ENCODE measurements at regions not wholly inside any gene's neighbourhood (a gene's known extent, or its start where the extent isn't known, plus 50 kb on each side); places are given as distances from the start of the nearest gene placed in this dataset.

DNA sequence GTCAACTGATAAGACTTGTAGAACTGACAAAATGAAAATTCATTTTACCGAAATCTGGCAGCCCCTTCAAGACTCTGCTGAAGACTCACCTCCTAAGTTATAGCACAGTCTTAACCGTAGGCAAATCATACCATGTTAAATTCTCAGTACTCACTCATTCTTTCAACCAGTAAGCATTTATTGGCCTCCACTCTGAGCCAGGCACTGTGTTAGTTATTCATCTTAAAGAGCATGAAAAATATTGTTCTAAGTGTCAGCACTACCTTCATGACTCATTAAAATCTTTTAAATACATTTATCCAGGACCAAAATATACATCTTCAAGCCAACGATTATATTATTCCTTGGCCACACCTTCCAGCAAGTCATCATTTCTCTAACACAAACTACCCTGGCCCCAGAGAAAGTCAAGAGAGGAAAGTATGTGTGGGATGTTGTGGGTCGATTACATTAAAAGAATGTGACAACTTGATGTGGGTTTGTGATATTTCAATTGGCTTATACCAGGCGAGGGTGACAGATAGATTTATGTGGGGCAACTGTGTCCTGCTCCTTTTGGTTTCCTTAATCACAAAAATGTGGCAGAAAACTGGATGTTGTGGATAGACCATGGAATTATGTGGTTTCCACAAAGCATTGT, 55.0 kb downstream of the TMEM30B start:
- no peak for DNase-seq
- Histone ChIP-seq H3K27me3 (ENCODE audit: insufficient read depth, low read depth, severe bottlenecking) (no peaks in the 10 kb centered on the region), H3K36me3 (no peaks in the 10 kb centered on the region), H3K9me3 (ENCODE audit: severe bottlenecking) (no peaks in the 10 kb centered on the region), H3K4me3 (ENCODE audit: low read depth, low read length) (no peak overlapping the region), H3K27ac (no peak overlapping the region)
- TF ChIP-seq, protein P1, sequence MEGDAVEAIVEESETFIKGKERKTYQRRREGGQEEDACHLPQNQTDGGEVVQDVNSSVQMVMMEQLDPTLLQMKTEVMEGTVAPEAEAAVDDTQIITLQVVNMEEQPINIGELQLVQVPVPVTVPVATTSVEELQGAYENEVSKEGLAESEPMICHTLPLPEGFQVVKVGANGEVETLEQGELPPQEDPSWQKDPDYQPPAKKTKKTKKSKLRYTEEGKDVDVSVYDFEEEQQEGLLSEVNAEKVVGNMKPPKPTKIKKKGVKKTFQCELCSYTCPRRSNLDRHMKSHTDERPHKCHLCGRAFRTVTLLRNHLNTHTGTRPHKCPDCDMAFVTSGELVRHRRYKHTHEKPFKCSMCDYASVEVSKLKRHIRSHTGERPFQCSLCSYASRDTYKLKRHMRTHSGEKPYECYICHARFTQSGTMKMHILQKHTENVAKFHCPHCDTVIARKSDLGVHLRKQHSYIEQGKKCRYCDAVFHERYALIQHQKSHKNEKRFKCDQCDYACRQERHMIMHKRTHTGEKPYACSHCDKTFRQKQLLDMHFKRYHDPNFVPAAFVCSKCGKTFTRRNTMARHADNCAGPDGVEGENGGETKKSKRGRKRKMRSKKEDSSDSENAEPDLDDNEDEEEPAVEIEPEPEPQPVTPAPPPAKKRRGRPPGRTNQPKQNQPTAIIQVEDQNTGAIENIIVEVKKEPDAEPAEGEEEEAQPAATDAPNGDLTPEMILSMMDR (IDR thresholded peaks at IDR 0.05; ENCODE audit: low read depth, low read length): no peak

DNA sequence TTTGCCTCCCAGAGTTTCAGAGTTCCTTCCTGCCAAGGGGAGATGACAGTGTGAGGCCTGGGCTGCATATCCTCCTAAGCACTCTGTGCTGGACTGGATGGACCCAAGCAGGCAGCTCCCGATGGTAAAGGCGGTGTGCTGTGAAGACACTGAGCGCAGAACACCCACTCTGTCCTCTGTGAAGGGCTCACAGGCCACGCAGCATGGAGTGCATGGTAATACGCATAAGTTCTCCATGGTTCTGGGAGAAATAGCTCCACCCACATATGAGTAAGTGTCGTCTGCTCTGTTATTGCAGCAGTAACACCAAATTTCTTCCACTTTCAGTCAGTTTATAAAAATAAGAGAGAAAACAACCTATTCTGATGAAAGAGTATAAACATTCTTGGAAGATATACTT, 55.8 kb downstream of the TMEM30B start:
- Histone ChIP-seq H3K36me3 (no peaks in the 10 kb centered on the region), H3K27ac (no peak overlapping the region), H3K27me3 (ENCODE audit: insufficient read depth, low read depth, severe bottlenecking) (no peaks in the 10 kb centered on the region), H3K4me3 (ENCODE audit: low read depth, low read length) (no peak overlapping the region), H3K9me3 (ENCODE audit: severe bottlenecking) (no peaks in the 10 kb centered on the region)
- TF ChIP-seq, protein P1 (IDR thresholded peaks at IDR 0.05; ENCODE audit: low read depth, low read length): no peak
- DNase-seq: no peak

DNA sequence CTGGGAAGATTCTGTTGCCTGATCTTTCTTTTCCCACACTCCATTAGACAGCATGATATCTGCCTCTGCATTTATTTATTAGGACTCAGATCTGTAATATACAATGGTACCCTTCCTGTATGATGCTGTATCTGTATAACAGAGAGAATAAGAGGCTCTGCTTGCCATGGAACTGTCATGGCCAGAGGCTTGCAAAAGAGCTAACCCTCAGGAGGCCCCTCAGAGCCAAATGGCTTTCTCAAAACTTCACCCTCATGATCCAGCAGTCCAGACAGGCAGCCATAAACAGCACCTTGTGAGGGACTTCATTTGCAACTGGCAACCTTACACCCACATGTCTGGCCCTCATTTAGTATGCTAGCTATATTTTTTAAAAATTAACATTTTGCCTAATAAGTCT, 57.6 kb downstream of the TMEM30B start:
- Histone ChIP-seq H3K27ac (no peak overlapping the region), H3K36me3 (no peaks in the 10 kb centered on the region), H3K9me3 (ENCODE audit: severe bottlenecking) (no peaks in the 10 kb centered on the region), H3K4me3 (ENCODE audit: low read depth, low read length) (no peak overlapping the region), H3K27me3 (ENCODE audit: insufficient read depth, low read depth, severe bottlenecking) (no peaks in the 10 kb centered on the region)
- no peak for DNase-seq
- TF ChIP-seq, protein P1 (IDR thresholded peaks at IDR 0.05; ENCODE audit: low read depth, low read length): no peak

DNA sequence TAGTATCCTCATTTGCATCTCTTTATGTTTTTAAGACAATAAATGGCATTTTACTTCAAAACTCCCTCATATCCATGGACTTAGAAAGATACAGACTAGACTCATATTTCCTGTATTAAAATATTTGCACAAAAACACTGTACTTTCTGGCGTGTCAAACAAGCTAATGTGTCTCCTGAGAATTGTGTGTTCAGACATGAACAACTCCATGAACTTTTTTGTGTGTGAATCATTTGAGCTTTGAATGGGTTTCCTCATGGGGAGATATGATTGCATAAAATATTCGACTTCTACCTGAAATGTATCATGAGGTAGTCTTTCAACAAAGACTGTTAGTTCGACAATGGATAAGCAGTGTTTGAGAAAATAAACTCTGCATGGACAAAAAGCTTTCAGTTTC, 58.8 kb downstream of the TMEM30B start:
- Histone ChIP-seq H3K9me3 (ENCODE audit: severe bottlenecking) (no peaks in the 10 kb centered on the region), H3K36me3 (no peaks in the 10 kb centered on the region), H3K27me3 (ENCODE audit: insufficient read depth, low read depth, severe bottlenecking) (no peaks in the 10 kb centered on the region), H3K4me3 (ENCODE audit: low read depth, low read length) (no peak overlapping the region), H3K27ac (no peak overlapping the region)
- no peak for DNase-seq
- TF ChIP-seq, protein P1 (IDR thresholded peaks at IDR 0.05; ENCODE audit: low read depth, low read length): no peak

DNA sequence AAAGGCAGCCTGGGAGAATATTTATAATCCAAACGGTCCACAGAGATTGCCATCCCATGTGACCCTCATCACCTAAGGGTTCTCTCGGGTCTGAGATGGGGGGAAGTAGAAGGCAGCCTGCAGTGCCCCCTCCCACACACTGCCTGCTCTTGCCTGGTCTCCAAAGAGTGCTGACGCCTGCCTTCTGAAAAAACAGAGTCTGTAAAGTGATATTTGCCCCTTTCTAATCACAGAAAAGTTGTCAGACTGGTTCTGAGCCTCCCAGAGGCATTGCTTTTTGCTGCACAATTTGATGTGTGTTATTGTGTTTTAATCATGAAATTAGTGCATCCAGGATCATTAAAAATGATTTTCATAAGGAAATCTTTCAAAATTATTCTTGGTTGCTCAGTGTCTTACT, 59.2 kb downstream of the TMEM30B start:
- Histone ChIP-seq H3K27ac (no peak overlapping the region), H3K36me3 (no peaks in the 10 kb centered on the region)
- TF ChIP-seq, protein P1 (IDR thresholded peaks at IDR 0.05; ENCODE audit: low read depth, low read length): no peak

DNA sequence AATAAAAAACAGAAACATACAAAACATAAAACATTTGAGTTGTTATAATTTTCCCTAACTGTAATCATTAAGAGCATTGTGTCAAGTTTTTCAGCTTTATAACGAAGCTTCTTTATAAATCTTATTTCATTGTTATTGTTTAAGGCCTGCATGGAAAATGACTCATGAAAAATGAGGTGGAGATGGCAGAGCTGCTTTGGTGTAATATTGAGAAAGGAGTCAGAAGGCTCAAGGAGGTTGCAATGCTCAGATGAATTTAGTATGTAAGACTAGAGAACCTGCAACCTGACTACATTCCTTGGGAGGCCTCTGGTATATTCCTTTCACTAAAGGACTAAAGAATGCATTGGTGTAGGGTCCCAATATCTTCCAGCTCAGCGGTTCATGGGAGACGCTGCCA, 61.5 kb downstream of the TMEM30B start:
- TF ChIP-seq, protein P1 (IDR thresholded peaks at IDR 0.05; ENCODE audit: low read depth, low read length): no peak
- H3K4me3 ChIP-seq (ENCODE audit: low read depth, low read length): no peak overlapping the region
- no peak overlapping the region for H3K27ac ChIP-seq
- DNase-seq: no peak
- no peaks in the 10 kb centered on the region for H3K9me3 ChIP-seq (ENCODE audit: severe bottlenecking)
- H3K36me3 ChIP-seq: no peaks in the 10 kb centered on the region
- H3K27me3 ChIP-seq (ENCODE audit: insufficient read depth, low read depth, severe bottlenecking): no peaks in the 10 kb centered on the region

More for the DNA sequence above, 59.2 kb downstream of the TMEM30B start:
- H3K27me3 ChIP-seq (ENCODE audit: insufficient read depth, low read depth, severe bottlenecking): no peaks in the 10 kb centered on the region
- DNase-seq: no peak
- no peak overlapping the region for H3K4me3 ChIP-seq (ENCODE audit: low read depth, low read length)
- no peaks in the 10 kb centered on the region for H3K9me3 ChIP-seq (ENCODE audit: severe bottlenecking)
